GM21390 (cell line): ENCODE measurements at regions not wholly inside any gene's neighbourhood (a gene's known extent, or its start where the extent isn't known, plus 50 kb on each side); places are given as distances from the start of the nearest gene placed in this dataset.
"Not testable (repeated sequence)": the region's sequence is repeated elsewhere in the genome, so short reads cannot be mapped to it uniquely, and the experiment has no call there.

Source experiments
- ATAC-seq: cut with Tn5 transposase; IDR thresholded peaks from one replicate; pipeline ENCODE4 v1.9.1; 2021; ENCODE audit not compliant: unreplicated experiment

DNA sequence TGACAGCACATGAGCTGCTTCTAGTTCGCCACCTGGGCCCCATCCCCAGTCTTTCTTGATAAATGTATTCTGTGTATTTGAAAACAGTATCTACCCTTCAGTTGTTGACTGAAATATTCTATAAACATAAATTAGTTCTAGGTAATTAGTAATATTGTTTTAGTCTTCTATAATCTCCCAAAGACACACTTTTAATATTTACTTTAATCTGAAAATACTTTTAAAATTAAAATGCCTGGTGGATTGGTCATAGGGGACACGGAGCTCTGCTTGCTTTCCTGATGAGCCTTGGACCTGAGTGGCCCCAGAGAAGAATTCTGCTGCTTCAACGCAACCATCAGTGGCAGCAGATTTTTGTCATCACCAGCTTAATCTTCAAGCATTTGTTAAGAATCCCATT lies 234.5 kb downstream of the THBS2 start:
- no peak for ATAC-seq

DNA sequence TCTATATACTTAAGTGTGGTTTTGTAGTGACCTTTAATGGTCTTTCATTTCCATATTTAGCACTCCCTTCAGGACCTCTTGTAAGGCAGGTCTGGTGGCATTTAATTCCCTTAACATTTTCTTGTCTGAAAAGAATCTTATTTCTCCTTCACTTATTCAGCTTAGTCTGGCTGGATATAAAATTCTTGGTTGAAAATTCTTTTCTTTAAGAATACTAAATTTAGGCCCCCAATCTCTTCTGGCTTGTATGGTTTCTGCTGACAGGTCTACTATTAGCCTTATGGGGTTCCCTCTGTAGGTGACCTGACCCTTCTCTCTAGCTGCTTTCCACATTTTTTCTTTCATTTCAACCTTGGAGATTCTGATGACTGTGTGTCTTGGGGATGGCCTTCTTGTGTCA lies 236.9 kb downstream of the THBS2 start:
- no peak for ATAC-seq

GRCh38 chr6:169014211-169015197 lies 239.1 kb downstream of the THBS2 start:
- ATAC-seq = no peak

- ATAC-seq = no peak
Measured at GRCh38 chr6:169009628-169010027, 244.0 kb downstream of the THBS2 start.

DNA sequence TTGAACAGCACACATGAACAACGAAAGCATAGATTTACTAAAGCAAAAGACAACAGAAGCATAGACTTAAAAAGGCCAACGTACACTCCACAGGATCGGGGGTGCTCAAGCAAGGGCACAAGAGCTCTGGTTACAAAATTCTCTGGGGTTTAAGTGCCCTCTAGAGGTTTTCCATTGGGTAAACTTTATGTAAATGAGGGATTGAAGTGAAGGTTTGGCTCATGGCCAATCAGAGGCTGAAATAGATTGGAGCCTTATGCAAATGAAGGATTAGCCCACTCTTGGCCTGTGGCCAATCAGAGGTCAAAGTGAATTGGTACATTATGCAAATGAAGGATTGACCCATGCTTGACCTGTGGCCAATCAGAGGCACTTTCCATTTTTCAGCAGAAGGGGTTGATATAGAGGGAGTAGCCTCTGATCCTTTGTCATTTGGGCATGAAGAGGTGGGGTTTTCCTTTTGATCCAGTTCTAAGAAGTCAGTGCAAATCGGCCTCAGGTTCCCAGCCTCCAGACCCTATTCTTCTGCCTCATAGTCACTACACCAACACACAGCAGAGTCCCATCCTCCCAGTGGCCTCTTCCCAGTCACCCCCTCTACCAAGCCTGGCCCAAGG lies 244.9 kb downstream of the THBS2 start:
- no peak for ATAC-seq

GRCh38 chr6:169005166-169005565 lies 248.5 kb downstream of the THBS2 start:
- no peak for ATAC-seq

- no peak for ATAC-seq
Measured at GRCh38 chr6:169000022-169000421, 253.6 kb downstream of the THBS2 start.

GRCh38 chr6:168999392-168999791 lies 254.3 kb downstream of the THBS2 start:
- no peak for ATAC-seq

GRCh38 chr6:168996356-168996625 lies 257.4 kb downstream of the THBS2 start:
- ATAC-seq = no peak

GRCh38 chr6:168995526-168996355 lies 257.9 kb downstream of the THBS2 start:
- no peak for ATAC-seq

DNA sequence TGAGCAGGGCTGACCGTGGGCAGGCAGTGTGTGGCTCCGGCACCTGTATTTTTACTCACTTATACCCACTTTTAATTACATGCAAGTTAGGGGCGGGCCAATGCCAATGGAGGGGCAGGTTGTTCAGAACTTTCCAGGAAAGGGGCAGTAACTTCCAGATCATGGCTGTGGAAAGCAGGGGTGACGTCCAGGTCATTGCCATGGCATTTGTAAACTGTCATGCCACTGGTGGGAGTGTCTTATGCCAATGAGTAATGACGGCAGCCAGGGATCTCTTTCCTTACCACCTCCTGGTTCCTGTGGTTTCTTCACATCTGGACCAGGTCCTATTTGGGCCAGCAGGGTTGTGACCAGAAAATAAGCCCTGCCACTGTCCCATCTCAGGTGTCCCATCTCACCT lies 258.7 kb downstream of the THBS2 start:
- ATAC-seq = no peak

GRCh38 chr6:168992446-168993144 lies 261.1 kb downstream of the THBS2 start:
- no peak for ATAC-seq

- ATAC-seq = not testable (repeated sequence)
Measured at GRCh38 chr6:168991695-168992094, 262.0 kb downstream of the THBS2 start.

- ATAC-seq = no peak
Measured at GRCh38 chr6:168990019-168990751, 263.5 kb downstream of the THBS2 start.

DNA sequence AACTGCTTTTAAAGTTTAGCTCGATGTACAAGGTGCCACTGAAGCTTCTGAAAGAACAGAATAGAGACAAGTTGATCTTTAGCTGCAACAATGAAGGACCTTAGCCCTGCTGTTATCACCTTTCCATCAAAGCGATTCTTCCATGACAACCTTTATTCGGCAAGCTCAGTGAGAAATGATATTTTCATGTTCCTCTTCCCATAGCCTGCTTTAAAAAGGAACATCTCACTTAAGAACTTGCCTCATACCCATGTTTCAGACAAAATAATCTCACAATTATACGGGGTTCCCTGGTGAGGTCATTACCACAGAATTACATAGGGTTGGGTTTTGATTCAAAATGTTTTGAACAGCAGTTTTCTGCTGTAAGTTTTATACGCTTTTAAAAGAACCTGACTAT lies 264.2 kb downstream of the THBS2 start:
- no peak for ATAC-seq

DNA sequence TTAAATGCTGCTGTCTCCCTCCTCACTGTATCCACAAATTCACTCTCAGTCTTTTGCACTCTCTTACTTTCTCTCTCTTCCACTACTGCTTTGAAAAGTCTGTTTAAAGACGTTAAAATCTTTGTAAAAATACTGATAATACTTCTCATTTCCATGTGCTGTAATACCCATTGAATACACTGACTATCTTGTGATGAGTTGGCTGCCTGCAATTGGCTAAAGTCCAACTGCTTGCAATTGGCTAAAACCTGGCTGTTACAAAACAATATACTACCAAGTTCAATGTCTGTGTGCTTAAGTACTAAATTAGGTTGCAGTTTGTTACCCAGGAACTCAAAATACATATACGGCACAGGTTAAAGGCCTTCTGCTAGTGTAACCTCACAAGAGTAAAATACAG lies 264.8 kb downstream of the THBS2 start:
- ATAC-seq = no peak

DNA sequence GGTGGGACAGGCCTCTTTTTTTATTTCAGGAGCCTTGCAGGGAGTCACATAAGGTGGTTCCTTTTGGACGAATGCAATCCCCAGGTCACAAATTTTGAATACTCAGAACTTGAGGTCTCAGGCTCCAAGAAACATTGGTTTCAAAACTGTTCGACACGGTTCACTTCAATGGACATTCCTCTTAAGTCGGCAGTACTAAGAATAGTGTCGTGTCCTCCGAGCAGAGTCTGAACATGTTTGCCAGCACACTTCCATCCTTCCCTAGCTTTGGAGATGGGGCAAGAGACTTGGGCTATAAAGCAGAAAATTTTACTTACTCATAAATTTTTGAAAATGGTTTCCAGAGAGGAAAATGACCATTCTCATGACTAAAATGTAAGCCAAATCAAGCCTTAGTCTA lies 265.4 kb downstream of the THBS2 start:
- ATAC-seq = no peak

GRCh38 chr6:168985705-168986104 lies 267.9 kb downstream of the THBS2 start:
- ATAC-seq = no peak

- ATAC-seq = no peak
Measured at GRCh38 chr6:168983925-168984324, 269.7 kb downstream of the THBS2 start.

DNA sequence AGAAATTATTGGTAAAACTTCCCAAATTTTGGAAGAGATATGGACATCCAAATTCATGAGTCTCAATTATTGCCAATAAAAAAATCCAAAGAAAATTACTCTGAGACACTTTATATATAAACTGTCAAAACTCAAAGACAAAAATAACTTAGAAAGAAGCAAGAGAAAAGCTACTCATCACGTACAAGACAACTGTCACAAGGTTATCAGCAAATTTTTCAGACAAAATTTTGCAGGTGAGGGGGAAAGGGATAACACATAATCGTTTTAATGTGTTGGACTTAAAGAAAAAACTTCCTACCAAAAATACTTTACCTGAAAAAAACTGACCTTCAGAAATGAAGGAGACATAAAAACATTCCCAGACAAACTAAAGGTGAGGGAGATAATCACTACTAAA lies 272.5 kb downstream of the THBS2 start:
- no peak for ATAC-seq
